ENCODE measurements at regions not wholly inside any gene's neighbourhood (a gene's known extent, or its start where the extent isn't known, plus 50 kb on each side); places are given as distances from the start of the nearest gene placed in this dataset.
A peak's percentile ranks its signal among the peaks of the same experiment; 100 is the strongest.
"Not testable (repeated sequence)": the region's sequence is repeated elsewhere in the genome, so short reads cannot be mapped to it uniquely, and the experiment has no call there.

DNA sequence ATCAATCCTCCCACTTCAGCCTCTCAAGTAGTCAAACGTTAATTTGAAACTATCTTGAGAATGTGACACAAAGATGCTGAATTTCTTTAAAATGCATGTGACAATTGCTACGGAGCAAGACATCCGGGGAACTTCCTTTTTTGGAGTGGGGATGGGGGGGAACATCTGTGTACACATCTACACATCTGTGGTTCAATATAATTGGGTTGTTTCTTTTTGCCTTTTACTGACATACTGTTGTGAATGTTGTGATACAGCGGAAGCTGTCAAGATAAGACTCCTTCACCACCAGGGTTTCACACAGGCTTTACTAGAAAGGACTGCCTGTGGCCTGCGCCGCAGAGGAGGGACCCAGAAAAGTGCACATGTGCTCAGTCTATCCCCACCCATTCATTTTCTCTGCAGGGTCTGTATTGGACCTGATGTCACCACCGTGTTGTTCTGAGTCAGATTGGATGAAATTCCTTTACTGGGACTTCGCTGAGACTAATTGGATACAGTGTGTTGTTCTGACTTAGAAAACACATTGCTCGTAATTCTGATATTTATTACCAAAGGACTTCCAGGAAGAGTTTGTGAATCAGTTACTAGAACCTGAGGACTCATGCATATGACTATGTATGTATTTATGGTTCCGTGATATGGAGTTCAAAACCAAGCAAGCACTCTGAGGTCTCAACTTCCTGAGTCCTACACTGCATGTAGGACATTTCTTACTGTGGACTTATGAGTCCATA is 98.7 kb upstream of the SGK1 start:
- H3K4me3 Mint-ChIP-seq, result no peak overlapping the region
- no peak for DNase-seq
- no peak overlapping the region for H3K27ac Mint-ChIP-seq
- no peaks in the 10 kb centered on the region for H3K4me1 Mint-ChIP-seq (ENCODE audit: low read depth)
- H3K27me3 Mint-ChIP-seq, result no peaks in the 10 kb centered on the region
- POLR2A ChIA-PET, result no interaction called here
- H3K36me3 Mint-ChIP-seq, result no peaks in the 10 kb centered on the region
- no peaks in the 10 kb centered on the region for H3K9me3 Mint-ChIP-seq
- CTCF ChIA-PET, result interaction anchor here (0.7 kb wide), 1 partner anchor 16 kb away, joined by 3 read pairs; no protein-coding TSS in a partner anchor
- intact Hi-C loops (cut with micrococcal nuclease), result no loop called here

- intact Hi-C loops (cut with micrococcal nuclease), result no loop called here
- Mint-ChIP-seq H3K4me3 (no peak overlapping the region), H3K4me1 (ENCODE audit: low read depth) (no peaks in the 10 kb centered on the region), H3K36me3 (no peaks in the 10 kb centered on the region), H3K9me3 (peaks cover 3% of the 10 kb centered on the region), H3K27me3 (no peaks in the 10 kb centered on the region), H3K27ac (no peak overlapping the region)
- ChIA-PET POLR2A (no interaction called here), CTCF (interaction anchor here (0.6 to 0.7 kb wide), 2 partner anchors 17 to 230 kb away, joined by 3 read pairs; no protein-coding TSS in a partner anchor)
- no peak for DNase-seq
Observed at GRCh38 chr6:134415656-134416055, 97.7 kb upstream of the SGK1 start.

DNA sequence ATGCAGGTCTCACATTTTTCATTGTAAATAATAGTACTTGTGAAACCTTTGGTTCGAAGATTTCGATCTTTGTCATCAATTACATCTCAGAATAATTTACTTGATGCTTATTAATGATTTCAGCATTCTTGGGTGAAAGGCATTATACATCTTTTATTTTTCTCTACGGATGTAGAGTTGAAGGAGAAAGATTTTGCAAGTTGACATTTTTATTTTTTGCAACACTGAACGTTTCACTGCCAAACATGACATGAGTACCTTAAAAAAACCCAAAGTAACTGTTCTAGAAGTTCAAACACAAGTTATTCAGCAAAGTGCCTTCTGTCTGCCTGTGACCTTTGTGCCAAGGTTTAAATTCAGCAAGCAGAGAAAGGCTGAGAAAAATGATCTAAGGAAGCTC is 97.3 kb upstream of the SGK1 start:
- Mint-ChIP-seq H3K4me1 (ENCODE audit: low read depth) (no peaks in the 10 kb centered on the region), H3K9me3 (peaks cover 3% of the 10 kb centered on the region), H3K27me3 (no peaks in the 10 kb centered on the region), H3K27ac (no peak overlapping the region), H3K4me3 (no peak overlapping the region), H3K36me3 (no peaks in the 10 kb centered on the region)
- POLR2A ChIA-PET, result no interaction called here
- intact Hi-C loops (cut with micrococcal nuclease), result no loop called here
- DNase-seq, result no peak
- CTCF ChIA-PET, result no interaction called here

DNA sequence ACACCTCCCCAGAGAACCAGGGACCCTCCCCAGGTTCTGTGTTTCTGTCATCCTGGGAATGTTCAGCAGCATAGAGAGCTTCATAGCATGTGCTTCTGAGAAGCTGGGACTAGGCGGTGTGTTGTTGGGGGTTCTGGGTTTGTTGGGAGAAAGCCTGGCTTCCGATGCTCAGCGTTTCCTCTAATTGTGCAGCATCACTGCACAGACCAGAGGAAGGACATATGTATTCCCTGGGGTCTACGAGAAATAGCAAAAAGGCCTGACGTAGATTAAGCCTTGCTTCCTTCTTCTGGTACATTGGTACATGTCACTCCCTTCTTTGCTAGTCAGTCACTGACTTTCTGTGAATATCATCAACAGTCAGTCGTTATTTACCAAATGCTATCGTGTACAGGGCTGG is 96.9 kb upstream of the SGK1 start:
- Mint-ChIP-seq H3K4me3 (no peak overlapping the region), H3K36me3 (no peaks in the 10 kb centered on the region), H3K27ac (no peak overlapping the region), H3K9me3 (peaks cover 3% of the 10 kb centered on the region), H3K27me3 (no peaks in the 10 kb centered on the region), H3K4me1 (ENCODE audit: low read depth) (no peaks in the 10 kb centered on the region)
- intact Hi-C loops (cut with micrococcal nuclease), result no loop called here
- CTCF ChIA-PET, result no interaction called here
- DNase-seq, result no peak
- POLR2A ChIA-PET, result no interaction called here

GRCh38 chr6:134413241-134413643 is 95.3 kb upstream of the SGK1 start:
- Mint-ChIP-seq H3K4me1 (ENCODE audit: low read depth) (no peaks in the 10 kb centered on the region), H3K4me3 (no peak overlapping the region), H3K27me3 (no peaks in the 10 kb centered on the region), H3K27ac (no peak overlapping the region), H3K36me3 (no peaks in the 10 kb centered on the region), H3K9me3 (peaks cover 3% of the 10 kb centered on the region)
- intact Hi-C loops (cut with micrococcal nuclease), result no loop called here
- ChIA-PET POLR2A (no interaction called here), CTCF (interaction anchor here (0.5 to 2.4 kb wide), 2 partner anchors 227 to 529 kb away, joined by 3 to 7 read pairs; no protein-coding TSS in a partner anchor)
- DNase-seq, result no peak

DNA sequence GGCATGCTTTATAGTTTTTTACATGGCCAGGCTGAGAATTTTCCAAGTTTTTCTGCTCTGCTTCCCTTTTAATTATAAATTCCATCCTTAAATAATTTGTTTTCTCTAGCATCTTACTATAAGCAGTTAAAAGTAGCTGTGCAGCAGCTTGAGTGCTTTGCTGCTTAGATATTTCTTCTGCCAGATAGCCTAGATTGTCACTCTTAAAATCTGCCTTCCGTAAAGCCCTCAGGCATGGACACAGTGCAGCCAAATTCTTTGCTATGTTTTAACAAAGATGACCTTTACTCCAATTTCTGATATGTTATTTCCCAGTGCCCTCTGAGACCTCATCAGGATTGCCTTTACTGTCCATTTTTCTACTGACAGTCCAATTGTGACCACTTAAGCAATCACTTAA is 92.6 kb upstream of the SGK1 start:
- Mint-ChIP-seq H3K4me3 (no peak overlapping the region), H3K9me3 (peaks cover 3% of the 10 kb centered on the region), H3K27ac (no peak overlapping the region), H3K36me3 (no peaks in the 10 kb centered on the region), H3K27me3 (no peaks in the 10 kb centered on the region), H3K4me1 (ENCODE audit: low read depth) (no peaks in the 10 kb centered on the region)
- DNase-seq, result no peak
- intact Hi-C loops (cut with micrococcal nuclease), result no loop called here
- CTCF ChIA-PET, result no interaction called here
- POLR2A ChIA-PET, result no interaction called here

GRCh38 chr6:134407791-134408190 is 89.9 kb upstream of the SGK1 start:
- Mint-ChIP-seq H3K4me1 (ENCODE audit: low read depth) (no peaks in the 10 kb centered on the region), H3K9me3 (peaks cover 3% of the 10 kb centered on the region), H3K27me3 (no peaks in the 10 kb centered on the region), H3K36me3 (no peaks in the 10 kb centered on the region), H3K4me3 (no peak overlapping the region), H3K27ac (no peak overlapping the region)
- ChIA-PET CTCF (no interaction called here), POLR2A (no interaction called here)
- intact Hi-C loops (cut with micrococcal nuclease), result no loop called here
- no peak for DNase-seq

GRCh38 chr6:134406311-134406710 is 88.4 kb upstream of the SGK1 start:
- Mint-ChIP-seq H3K27ac (no peak overlapping the region), H3K36me3 (no peaks in the 10 kb centered on the region), H3K9me3 (peaks cover 3% of the 10 kb centered on the region), H3K27me3 (no peaks in the 10 kb centered on the region), H3K4me3 (no peak overlapping the region), H3K4me1 (ENCODE audit: low read depth) (peaks cover 6% of the 10 kb centered on the region)
- no peak for DNase-seq
- CTCF ChIA-PET, result interaction anchor here (0.9 to 1.0 kb wide), 2 partner anchors 9 to 534 kb away, joined by 3 read pairs; no protein-coding TSS in a partner anchor
- POLR2A ChIA-PET, result no interaction called here
- intact Hi-C loops (cut with micrococcal nuclease), result no loop called here

DNA sequence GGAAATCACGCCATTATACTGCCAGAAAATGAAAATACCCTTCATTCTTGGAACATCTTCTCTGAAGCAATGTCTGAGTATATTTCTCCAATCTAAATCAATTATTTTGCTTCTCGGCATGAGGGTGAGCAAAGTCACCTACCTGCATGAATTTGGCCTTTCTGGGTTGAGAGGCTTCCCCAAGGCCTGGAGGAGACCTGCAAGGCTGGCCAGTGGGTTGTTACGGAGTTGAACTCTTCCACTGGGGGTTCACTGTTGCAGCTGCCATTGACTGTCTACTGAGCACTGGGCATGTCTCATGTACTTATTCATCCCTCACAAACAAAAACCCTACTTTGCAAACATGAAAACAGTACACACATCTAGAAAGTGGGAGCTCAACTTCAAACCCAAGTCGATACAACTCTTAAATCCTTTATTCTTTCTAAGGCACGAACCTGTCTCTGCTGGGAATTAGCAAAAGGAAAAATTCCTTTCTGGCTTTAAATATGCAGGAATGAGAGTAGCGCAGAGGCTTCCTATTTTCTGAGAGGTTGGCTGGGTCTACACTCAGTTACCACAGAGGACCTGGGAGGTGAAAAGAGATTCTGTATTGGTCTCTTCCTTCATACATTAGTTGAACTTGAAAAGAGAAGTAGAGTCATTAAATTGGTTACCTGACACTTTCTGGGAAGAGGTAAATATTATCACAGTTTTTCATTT is 87.6 kb upstream of the SGK1 start:
- no peaks in the 10 kb centered on the region for H3K9me3 Mint-ChIP-seq
- ChIA-PET CTCF (interaction anchor here (0.9 to 1.0 kb wide), 2 partner anchors 8 to 535 kb away, joined by 3 read pairs; no protein-coding TSS in a partner anchor), POLR2A (no interaction called here)
- DNase-seq, result no peak
- intact Hi-C loops (cut with micrococcal nuclease), result no loop called here
- H3K27me3 Mint-ChIP-seq, result no peaks in the 10 kb centered on the region
- H3K36me3 Mint-ChIP-seq, result no peaks in the 10 kb centered on the region
- no peak overlapping the region for H3K4me3 Mint-ChIP-seq
- peaks cover 6% of the 10 kb centered on the region for H3K4me1 Mint-ChIP-seq (ENCODE audit: low read depth)
- H3K27ac Mint-ChIP-seq, result no peak overlapping the region

DNA sequence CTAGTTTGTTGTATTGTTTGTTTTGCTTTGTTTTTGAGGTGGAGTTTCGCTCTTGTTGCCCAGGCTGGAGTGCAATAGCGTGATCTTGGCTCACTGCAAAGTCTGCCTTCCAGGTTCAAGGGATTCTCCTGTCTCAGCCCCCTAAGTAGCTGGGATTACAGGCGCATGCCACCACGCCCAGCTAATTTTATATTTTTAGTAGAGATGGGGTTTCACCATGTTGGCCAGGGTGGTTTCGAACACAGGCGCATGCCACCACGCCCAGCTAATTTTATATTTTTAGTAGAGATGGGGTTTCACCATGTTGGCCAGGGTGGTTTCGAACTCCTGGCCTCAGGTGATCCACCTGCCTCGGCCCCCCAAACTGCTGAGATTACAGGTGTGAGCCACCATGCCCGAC is 85.4 kb upstream of the SGK1 start:
- DNase-seq; H3K4me3 Mint-ChIP-seq; H3K4me1 Mint-ChIP-seq (ENCODE audit: low read depth); H3K9me3 Mint-ChIP-seq; POLR2A ChIA-PET; H3K27me3 Mint-ChIP-seq; intact Hi-C loops (cut with micrococcal nuclease); H3K36me3 Mint-ChIP-seq; H3K27ac Mint-ChIP-seq: not testable (repeated sequence)
- CTCF ChIA-PET, result interaction anchor here (0.7 kb wide), 1 partner anchor 556 kb away, joined by 3 read pairs; no protein-coding TSS in a partner anchor

DNA sequence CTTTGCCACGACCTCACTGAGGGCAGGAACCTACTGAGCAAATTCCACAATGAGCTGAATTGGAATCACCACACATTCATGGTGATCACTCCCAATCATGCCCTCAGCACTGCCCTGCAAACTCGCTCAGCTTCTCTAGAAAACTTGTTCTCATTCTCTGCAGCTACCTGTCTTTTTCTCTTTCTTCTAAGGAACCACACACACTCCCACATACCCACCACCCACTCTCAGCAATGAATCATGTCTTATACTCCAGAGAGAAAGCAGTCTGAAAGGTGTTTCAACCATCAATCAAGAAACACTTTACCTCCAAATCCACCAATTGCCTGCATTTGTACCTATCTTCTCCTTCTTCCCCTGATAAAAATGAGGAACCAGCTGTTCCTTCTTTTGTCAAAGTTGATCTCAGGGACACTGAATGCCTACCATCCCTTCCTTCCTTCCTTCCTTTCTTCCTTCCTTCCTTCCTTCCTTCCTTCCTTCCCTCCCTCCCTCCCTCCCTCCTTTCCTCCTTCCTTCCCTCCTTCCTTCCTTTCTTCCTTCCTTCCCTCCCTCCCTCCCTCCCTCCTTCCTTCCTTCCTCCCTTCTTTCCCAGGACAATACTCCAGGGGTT is 84.6 kb upstream of the SGK1 start:
- no peaks in the 10 kb centered on the region for H3K27me3 Mint-ChIP-seq
- CTCF ChIA-PET, result no interaction called here
- no peak overlapping the region for H3K4me3 Mint-ChIP-seq
- POLR2A ChIA-PET, result no interaction called here
- peak; percentile 15 for DNase-seq
- no peaks in the 10 kb centered on the region for H3K36me3 Mint-ChIP-seq
- H3K4me1 Mint-ChIP-seq (ENCODE audit: low read depth), result peaks cover 9% of the 10 kb centered on the region
- intact Hi-C loops (cut with micrococcal nuclease), result no loop called here
- H3K27ac Mint-ChIP-seq, result no peak overlapping the region
- H3K9me3 Mint-ChIP-seq, result no peaks in the 10 kb centered on the region

- Mint-ChIP-seq H3K36me3 (no peaks in the 10 kb centered on the region), H3K9me3 (no peaks in the 10 kb centered on the region), H3K27me3 (no peaks in the 10 kb centered on the region), H3K4me3 (no peak overlapping the region), H3K4me1 (ENCODE audit: low read depth) (peaks cover 9% of the 10 kb centered on the region), H3K27ac (no peak overlapping the region)
- ChIA-PET POLR2A (interaction anchor here (1.3 kb wide), 1 partner anchor 37 kb away, joined by 3 read pairs; no protein-coding TSS in a partner anchor), CTCF (no interaction called here)
- no peak for DNase-seq
- intact Hi-C loops (cut with micrococcal nuclease), result no loop called here
Observed at GRCh38 chr6:134400941-134401340, 83.0 kb upstream of the SGK1 start.
